Naive thymus-derived CD8-positive, alpha-beta T cell (primary cell): ENCODE measurements at regions not wholly inside any gene's neighbourhood (a gene's known extent, or its start where the extent isn't known, plus 50 kb on each side); places are given as distances from the start of the nearest gene placed in this dataset.

Experiments
- ATAC-seq, 2 donors: fragments of 150-1000 bp; cut with Tn5 transposase in 1 of 2; sonication (Bioruptor Pico), chemical (Tn5 transposase) in 1 of 2; 1 replicate in 1 of 2; 2 replicates in 1 of 2; pipeline ENCODE4 v1.10.0; 2021; ENCODE audit warnings: mild to moderate bottlenecking in 2 of 2, moderate library complexity in 2 of 2
- POLR2A ChIA-PET: fragments of 350-600 bp; sonication (Branson Sonifier 250); formaldehyde crosslinking; loops from one replicate; lab custom pipeline; 2021; ENCODE audit warnings: antibody characterized with exemption; lab: Charles Lee
- DNase-seq, 10 donors: peaks; one replicate each; pipeline versions ENCODE4 v3.0.0 to v3.0.0-alpha.2; 2020 to 2022
- H3K27ac Mint-ChIP-seq, 10 donors: one replicate each; pipeline ENCODE4 v1.8.0; 2020 to 2022; ENCODE audit warnings: mild to moderate bottlenecking in 10 of 10, mixed read lengths in 10 of 10, moderate library complexity in 4 of 10, inconsistent platforms in 1 of 10
- H3K27me3 Mint-ChIP-seq, 5 donors: one replicate each; pipeline ENCODE4 v1.8.0; 2021 to 2022; ENCODE audit warnings: mixed read lengths in 5 of 5
- H3K36me3 Mint-ChIP-seq, 3 donors: one replicate each; pipeline ENCODE4 v1.8.0; 2020 to 2022; ENCODE audit warnings: mixed read lengths in 3 of 3, mild to moderate bottlenecking in 2 of 3, inconsistent platforms in 1 of 3
- H3K4me1 Mint-ChIP-seq, 4 donors: one replicate each; pipeline ENCODE4 v1.8.0; 2021 to 2022; ENCODE audit warnings: mixed read lengths in 4 of 4
- H3K4me3 Mint-ChIP-seq, 10 donors: one replicate each; pipeline ENCODE4 v1.8.0; 2020 to 2022; ENCODE audit warnings: mild to moderate bottlenecking in 10 of 10, mixed read lengths in 10 of 10, moderate library complexity in 6 of 10, inconsistent platforms in 1 of 10
- H3K9me3 Mint-ChIP-seq, 9 donors: one replicate each; pipeline ENCODE4 v1.8.0; 2020 to 2022; ENCODE audit warnings: mixed read lengths in 9 of 9, mild to moderate bottlenecking in 3 of 9, inconsistent platforms in 1 of 9, moderate library complexity in 1 of 9

- Mint-ChIP-seq H3K27ac (no peak overlapping the region), H3K27me3 (no peaks in the 10 kb centered on the region), H3K4me3 (no peak overlapping the region), H3K4me1 (no peaks in the 10 kb centered on the region), H3K9me3 (peaks cover 0 to 3% (median 0%) of the 10 kb centered on the region in 9 donors), H3K36me3 (no peaks in the 10 kb centered on the region)
- DNase-seq (no peak), ATAC-seq (no peak)
- POLR2A ChIA-PET = no interaction called here
These were observed 1177.9 kb downstream of the GRIK2 start for GRCh38 chr6:102571236-102571908.

DNA sequence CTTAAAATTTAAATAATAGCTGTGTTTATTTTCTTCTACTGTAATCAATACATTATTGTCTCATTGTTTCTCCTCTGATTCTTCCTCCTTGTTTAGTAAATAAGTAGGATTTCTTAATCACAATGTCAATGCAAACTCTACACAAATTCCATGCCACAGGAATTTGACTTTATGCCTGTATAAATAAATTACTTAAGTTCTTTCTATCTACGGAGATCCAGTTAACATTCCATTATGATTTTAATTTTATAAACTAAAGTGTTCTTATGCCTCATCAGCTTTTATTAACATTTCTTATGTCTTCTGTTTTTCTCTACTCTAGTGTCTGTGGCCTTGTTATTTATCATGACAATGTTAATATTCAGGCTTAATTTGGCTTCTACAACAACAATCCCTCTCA lies 1169.2 kb downstream of the GRIK2 start:
- DNase-seq (no peak), ATAC-seq (no peak)
- Mint-ChIP-seq H3K36me3 (no peaks in the 10 kb centered on the region), H3K9me3 (peaks cover 0 to 15% (median 0%) of the 10 kb centered on the region in 9 donors), H3K4me1 (no peaks in the 10 kb centered on the region), H3K27me3 (no peaks in the 10 kb centered on the region), H3K27ac (no peak overlapping the region), H3K4me3 (no peak overlapping the region)
- POLR2A ChIA-PET = no interaction called here

- Mint-ChIP-seq H3K9me3 (peaks cover 0 to 26% (median under 1%) of the 10 kb centered on the region in 9 donors), H3K27ac (no peak overlapping the region), H3K4me1 (no peaks in the 10 kb centered on the region), H3K36me3 (no peaks in the 10 kb centered on the region), H3K27me3 (no peaks in the 10 kb centered on the region), H3K4me3 (no peak overlapping the region)
- DNase-seq = no peak
- no peak for ATAC-seq
- POLR2A ChIA-PET = no interaction called here
These were observed 1159.7 kb downstream of the GRIK2 start for GRCh38 chr6:102553214-102553613.

GRCh38 chr6:102549221-102549874 lies 1155.8 kb downstream of the GRIK2 start:
- DNase-seq (no peak), ATAC-seq (no peak)
- peaks cover 0 to 20% (median 4%) of the 10 kb centered on the region in 9 donors for H3K9me3 Mint-ChIP-seq
- H3K4me3 Mint-ChIP-seq = no peak overlapping the region
- H3K27me3 Mint-ChIP-seq = no peaks in the 10 kb centered on the region
- H3K36me3 Mint-ChIP-seq = no peaks in the 10 kb centered on the region
- POLR2A ChIA-PET = no interaction called here
- no peak overlapping the region for H3K27ac Mint-ChIP-seq
- no peaks in the 10 kb centered on the region for H3K4me1 Mint-ChIP-seq

GRCh38 chr6:102525336-102525735 lies 1131.8 kb downstream of the GRIK2 start:
- no peak overlapping the region for H3K4me3 Mint-ChIP-seq
- H3K27me3 Mint-ChIP-seq = no peaks in the 10 kb centered on the region
- H3K36me3 Mint-ChIP-seq = no peaks in the 10 kb centered on the region
- DNase-seq = no peak
- no peak for ATAC-seq
- H3K27ac Mint-ChIP-seq = no peak overlapping the region
- peaks cover 0 to 7% (median 2%) of the 10 kb centered on the region in 9 donors for H3K9me3 Mint-ChIP-seq
- POLR2A ChIA-PET = no interaction called here
- no peaks in the 10 kb centered on the region for H3K4me1 Mint-ChIP-seq

DNA sequence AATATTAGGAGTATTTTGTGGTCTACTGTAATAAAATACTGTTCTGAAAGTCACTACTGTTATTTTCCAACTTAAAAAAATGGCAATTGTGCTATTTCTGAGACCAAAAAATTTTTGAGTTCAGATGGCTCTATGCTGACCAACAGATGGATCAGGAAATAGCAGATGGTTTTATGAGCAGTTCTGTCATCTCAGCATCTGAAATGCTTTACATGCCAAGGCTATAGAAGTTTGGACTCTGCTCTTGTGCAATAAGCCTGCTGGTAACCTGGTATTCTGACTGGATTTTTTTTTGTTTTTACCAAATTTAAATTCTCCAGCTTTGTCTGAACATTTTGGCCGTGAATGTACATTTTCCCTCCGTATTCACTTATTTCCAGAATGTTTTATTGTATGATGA lies 1127.5 kb downstream of the GRIK2 start:
- Mint-ChIP-seq H3K27me3 (no peaks in the 10 kb centered on the region), H3K36me3 (no peaks in the 10 kb centered on the region), H3K4me3 (no peak overlapping the region), H3K9me3 (peaks cover 0 to 8% (median 0%) of the 10 kb centered on the region in 9 donors), H3K4me1 (no peaks in the 10 kb centered on the region), H3K27ac (no peak overlapping the region)
- ATAC-seq (no peak), DNase-seq (no peak)
- POLR2A ChIA-PET = no interaction called here

- POLR2A ChIA-PET = no interaction called here
- Mint-ChIP-seq H3K27ac (no peak overlapping the region), H3K4me1 (no peaks in the 10 kb centered on the region), H3K4me3 (no peak overlapping the region), H3K36me3 (no peaks in the 10 kb centered on the region), H3K9me3 (peaks cover 0 to 4% (median 0%) of the 10 kb centered on the region in 9 donors), H3K27me3 (no peaks in the 10 kb centered on the region)
- ATAC-seq = no peak
- DNase-seq = no peak
These were observed 1124.0 kb downstream of the GRIK2 start for GRCh38 chr6:102517506-102517905.

GRCh38 chr6:102501615-102502014 lies 1108.1 kb downstream of the GRIK2 start:
- H3K9me3 Mint-ChIP-seq = peaks cover 0 to 28% (median 11%) of the 10 kb centered on the region in 9 donors
- DNase-seq = no peak
- no peaks in the 10 kb centered on the region for H3K4me1 Mint-ChIP-seq
- no peaks in the 10 kb centered on the region for H3K27me3 Mint-ChIP-seq
- no peaks in the 10 kb centered on the region for H3K36me3 Mint-ChIP-seq
- ATAC-seq = no peak
- H3K4me3 Mint-ChIP-seq = no peak overlapping the region
- H3K27ac Mint-ChIP-seq = no peak overlapping the region
- POLR2A ChIA-PET = no interaction called here

GRCh38 chr6:102494808-102495207 lies 1101.3 kb downstream of the GRIK2 start:
- H3K27ac Mint-ChIP-seq = no peak overlapping the region
- no peaks in the 10 kb centered on the region for H3K27me3 Mint-ChIP-seq
- no peaks in the 10 kb centered on the region for H3K4me1 Mint-ChIP-seq
- no peak overlapping the region for H3K4me3 Mint-ChIP-seq
- POLR2A ChIA-PET = no interaction called here
- H3K36me3 Mint-ChIP-seq = no peaks in the 10 kb centered on the region
- ATAC-seq (no peak), DNase-seq (no peak)
- H3K9me3 Mint-ChIP-seq = peaks cover 0 to 20% (median 7%) of the 10 kb centered on the region in 9 donors

- H3K36me3 Mint-ChIP-seq = no peaks in the 10 kb centered on the region
- no peaks in the 10 kb centered on the region for H3K4me1 Mint-ChIP-seq
- no peaks in the 10 kb centered on the region for H3K27me3 Mint-ChIP-seq
- H3K4me3 Mint-ChIP-seq = no peak overlapping the region
- no peak for DNase-seq
- no peak overlapping the region for H3K27ac Mint-ChIP-seq
- no peak for ATAC-seq
- H3K9me3 Mint-ChIP-seq = peaks cover 0 to 20% (median 6%) of the 10 kb centered on the region in 9 donors
- POLR2A ChIA-PET = no interaction called here
These were observed 1100.0 kb downstream of the GRIK2 start for GRCh38 chr6:102493485-102493884.

DNA sequence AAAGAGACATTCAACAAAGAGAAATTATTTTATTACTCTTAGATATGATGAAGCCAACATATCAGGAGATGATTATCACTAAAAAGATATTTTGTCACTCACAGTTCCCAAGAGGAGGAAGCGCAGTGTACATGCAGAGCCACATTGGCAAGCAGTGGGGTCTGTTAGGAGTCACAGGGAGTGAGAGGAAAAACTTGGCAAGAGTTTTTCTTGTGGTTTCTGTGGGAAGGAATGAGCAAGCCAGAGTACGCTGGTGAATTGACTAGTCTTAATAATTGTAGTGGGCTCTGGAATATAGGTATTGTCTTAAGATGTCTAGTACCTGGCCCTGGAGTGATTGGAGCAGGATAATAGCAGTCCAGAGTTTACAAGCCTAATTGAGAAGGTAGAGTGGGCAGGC lies 1095.2 kb downstream of the GRIK2 start:
- no peak overlapping the region for H3K27ac Mint-ChIP-seq

GRCh38 chr6:102485480-102485879 lies 1092.0 kb downstream of the GRIK2 start:
- Mint-ChIP-seq H3K36me3 (no peaks in the 10 kb centered on the region), H3K27me3 (no peaks in the 10 kb centered on the region), H3K27ac (no peak overlapping the region), H3K4me3 (no peak overlapping the region), H3K9me3 (peaks cover 0 to 15% (median 2%) of the 10 kb centered on the region in 9 donors), H3K4me1 (no peaks in the 10 kb centered on the region)
- ATAC-seq (no peak), DNase-seq (no peak)
- POLR2A ChIA-PET = no interaction called here

More for the DNA sequence above, 1095.2 kb downstream of the GRIK2 start:
- DNase-seq (no peak), ATAC-seq (no peak)
- Mint-ChIP-seq H3K36me3 (no peaks in the 10 kb centered on the region), H3K4me1 (no peaks in the 10 kb centered on the region), H3K4me3 (no peak overlapping the region), H3K27me3 (no peaks in the 10 kb centered on the region), H3K9me3 (peaks cover 0 to 15% (median 2%) of the 10 kb centered on the region in 9 donors)
- POLR2A ChIA-PET = no interaction called here

DNA sequence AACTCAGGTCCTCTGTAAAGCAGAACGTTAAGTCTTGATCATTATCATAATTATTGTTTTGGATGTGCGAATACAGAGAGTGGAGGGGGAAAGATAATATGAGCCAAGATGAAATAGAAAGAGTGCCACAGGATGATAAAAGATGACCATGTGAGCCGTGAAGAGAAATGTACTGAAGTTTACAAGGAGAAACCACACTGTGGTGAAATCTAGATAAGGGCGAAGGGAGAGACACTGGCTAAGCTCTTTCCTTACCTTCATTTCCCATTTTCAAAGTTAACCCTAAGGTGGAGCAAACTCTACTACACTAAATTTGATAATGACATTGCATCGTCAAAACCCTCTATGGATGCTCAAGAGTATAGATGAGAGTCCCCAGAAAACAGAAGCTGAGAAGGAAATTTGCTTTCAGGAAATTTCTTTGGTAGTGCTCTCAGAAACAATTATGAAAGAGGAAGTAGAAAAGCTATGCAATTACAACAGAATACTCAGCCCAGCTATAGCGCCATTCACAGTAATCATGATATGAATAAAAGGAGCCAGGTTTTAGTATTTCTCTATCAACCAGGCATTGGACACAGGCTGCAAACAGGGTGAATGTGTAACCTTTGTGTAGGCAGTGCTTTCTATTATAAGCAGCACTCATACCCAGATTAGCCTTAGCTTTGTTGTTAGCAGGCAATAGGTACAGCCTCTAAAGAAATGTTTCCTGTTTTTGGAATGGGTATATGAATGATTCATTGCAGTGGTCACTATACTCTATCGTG lies 1080.7 kb downstream of the GRIK2 start:
- H3K36me3 Mint-ChIP-seq = no peaks in the 10 kb centered on the region
- no peak for DNase-seq

More for the DNA sequence above, 1080.7 kb downstream of the GRIK2 start:
- Mint-ChIP-seq H3K9me3 (peaks cover 0 to 10% (median 0%) of the 10 kb centered on the region in 9 donors), H3K4me3 (no peak overlapping the region), H3K4me1 (no peaks in the 10 kb centered on the region), H3K27ac (no peak overlapping the region), H3K27me3 (no peaks in the 10 kb centered on the region)
- ATAC-seq = no peak
- POLR2A ChIA-PET = no interaction called here
